Fibroblast of skin of scalp (primary cell): ENCODE measurements at regions not wholly inside any gene's neighbourhood (a gene's known extent, or its start where the extent isn't known, plus 50 kb on each side); places are given as distances from the start of the nearest gene placed in this dataset.
A peak's percentile ranks its signal among the peaks of the same experiment; 100 is the strongest.
"Not testable (repeated sequence)": the region's sequence is repeated elsewhere in the genome, so short reads cannot be mapped to it uniquely, and the experiment has no call there.

Source experiments
- DNase-seq: peaks from one replicate; pipeline ENCODE4 v3.0.0-alpha.2; 2013

DNA sequence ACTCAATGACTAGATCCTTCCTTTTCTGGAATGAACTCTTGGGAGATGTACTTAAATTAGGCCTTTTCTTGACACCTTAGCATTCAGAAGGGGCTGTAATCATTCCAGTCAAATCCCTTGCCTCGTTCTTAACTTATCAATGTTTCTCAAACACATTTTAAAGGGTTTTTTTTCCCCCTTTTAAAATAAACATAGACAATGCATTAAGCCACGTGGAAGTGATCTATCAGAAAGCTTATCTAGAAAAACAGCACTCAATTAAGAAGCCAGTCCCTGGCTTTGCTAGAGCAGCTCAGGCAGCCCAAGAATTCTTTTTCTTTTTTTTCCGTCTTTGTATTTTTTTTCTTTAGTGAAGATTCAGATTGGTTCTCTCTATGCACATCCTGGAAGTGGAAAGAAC is 118.2 kb downstream of the PCDH7 start:
- no peak for DNase-seq

DNA sequence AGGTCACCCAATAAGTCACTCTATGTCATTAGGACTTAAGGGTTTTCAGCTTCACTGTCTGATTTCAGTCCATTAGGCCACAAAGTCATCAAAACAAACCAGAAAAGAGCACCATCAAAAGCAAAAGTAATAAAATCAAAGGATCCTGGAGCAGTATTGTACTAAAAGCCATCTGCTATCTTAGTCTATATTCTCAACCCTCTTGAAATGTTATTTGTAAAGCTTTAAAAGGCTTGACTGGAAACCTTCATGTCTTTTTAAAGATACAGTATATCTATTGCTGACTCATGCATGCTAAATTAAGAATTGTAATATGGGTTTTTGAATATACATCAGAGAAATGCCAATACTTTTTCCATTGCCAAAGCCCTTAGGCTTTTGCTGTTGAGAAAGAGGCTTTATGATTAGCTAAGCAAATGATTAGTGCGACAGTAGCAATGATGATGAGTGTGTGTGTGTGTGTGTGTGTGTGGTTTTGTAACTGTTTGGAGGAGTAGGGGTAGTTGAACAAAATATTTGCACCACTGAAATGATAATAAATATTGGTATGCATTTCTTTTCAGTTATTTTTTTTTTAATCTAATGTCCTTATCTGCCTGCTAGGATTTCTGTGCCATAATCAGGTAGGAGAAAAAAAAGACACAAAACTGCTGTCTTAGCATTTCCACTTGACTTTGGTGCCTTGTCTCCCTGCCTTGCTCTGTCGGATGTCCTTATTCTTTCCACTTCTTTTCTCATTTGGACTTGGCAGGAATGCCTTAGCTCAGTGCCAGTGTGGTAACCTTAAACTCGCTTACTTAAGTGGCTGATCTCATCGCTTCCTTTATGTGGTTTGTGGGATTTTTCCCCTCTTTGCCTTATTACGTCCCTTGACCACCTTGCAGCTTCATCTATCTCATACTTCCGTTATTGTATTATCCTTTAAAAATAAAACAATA is 119.7 kb downstream of the PCDH7 start:
- DNase-seq = peak; percentile 4

DNA sequence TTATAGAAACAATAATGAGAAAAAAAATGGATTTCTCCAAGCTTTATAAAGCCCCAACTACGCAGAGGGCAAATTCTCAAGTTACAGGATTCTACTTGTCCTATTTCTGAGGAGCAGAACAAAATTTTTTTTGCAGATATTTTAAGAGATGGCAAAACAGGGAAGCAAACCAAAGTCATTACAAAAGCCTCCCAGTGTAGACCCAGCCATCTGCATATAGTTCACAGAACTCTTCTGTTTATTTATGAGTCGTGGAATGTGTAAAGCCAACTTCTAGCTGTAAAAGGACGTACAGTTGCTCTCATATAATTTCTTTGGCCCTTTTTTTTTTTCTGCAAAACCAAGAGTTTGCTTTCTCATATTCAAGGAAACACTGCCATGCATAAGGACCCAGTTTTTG is 120.4 kb downstream of the PCDH7 start:
- peak; percentile 9 for DNase-seq

DNA sequence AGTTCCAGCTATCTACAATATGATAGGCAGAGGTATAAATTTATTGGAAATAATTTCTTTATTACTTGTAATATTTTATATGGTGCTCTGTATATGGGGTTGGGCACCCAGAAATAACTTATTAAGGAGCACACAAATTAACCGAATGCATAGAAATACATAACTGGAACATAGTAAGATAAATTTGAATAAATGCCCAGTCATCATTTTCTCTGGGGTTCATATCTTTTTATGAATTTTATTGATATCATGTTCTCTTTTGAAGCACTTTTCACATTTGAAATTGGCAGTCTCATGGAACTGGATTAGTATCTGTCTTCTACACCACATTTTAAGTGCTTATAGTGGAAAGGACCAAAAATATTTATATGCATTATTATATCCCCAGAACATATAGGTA is 122.0 kb downstream of the PCDH7 start:
- DNase-seq = no peak

DNA sequence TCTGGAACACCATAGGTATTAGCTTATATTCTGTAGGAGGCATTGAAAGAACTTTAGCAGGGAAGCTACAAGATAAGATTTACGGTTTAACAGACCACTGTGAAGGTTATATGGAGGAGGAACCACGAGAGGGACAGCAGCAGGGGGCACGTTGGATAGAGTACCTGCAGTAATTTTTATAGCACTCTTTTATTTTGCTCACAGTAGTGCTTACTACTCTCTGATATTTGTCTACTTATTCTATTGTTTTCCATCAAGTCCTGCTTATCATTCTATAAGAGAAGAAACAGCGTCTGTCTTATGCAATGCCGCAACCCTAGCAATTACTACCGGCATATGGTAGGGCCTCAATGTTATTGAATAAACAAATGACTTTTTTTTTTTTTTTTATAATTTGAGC is 122.5 kb downstream of the PCDH7 start:
- DNase-seq = no peak

DNA sequence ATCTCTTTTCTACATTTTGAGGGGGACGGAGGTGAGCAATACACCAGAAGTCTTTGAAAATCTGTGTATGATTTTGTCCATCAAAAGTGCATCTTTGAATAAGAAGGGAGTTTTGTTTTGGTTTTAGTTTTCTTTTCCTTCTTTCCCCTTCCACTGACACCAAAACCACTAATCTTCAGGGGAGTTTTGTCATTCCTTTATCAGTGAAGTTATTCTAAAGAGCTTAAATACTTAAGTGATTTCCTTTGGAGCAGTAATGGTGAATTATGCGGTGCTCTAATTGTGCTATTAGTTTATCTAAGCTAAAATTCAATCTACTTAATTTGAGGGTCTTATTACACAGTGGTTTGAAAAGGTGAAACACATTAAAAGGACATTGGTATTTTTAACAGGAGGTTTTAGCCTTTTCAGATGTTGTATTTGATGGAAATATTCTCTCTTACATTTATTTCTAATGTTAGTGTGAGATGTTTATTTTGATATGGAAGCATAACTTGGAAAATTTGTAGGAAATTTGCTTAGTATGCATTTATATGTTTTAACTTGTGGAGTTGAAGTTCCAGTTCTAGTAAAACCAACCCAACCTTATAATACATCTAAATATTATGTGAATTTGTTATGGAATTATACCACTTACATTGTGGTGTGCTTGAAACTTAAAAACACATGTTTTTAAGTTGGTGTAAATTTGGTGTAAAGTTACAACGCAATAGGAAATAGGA is 124.9 kb downstream of the PCDH7 start:
- no peak for DNase-seq

DNA sequence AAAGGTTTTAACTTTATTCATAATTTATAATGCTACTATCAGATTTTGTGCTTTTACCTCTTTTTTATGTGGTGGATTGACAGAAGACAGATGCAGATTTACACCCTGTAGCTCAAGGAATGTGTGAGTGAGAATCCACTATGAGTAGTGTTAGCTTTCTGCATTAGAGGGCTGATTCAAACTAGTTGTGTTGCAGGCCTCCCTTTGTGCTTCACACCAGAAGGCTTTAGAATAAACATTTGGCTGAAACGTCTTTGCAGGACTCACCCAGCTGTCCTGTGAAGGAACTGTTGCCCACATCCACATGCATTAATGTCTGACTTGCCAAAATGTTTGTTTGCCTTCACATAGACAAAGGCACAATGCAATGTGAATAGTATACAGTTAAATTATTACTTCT is 127.0 kb downstream of the PCDH7 start:
- no peak for DNase-seq

DNA sequence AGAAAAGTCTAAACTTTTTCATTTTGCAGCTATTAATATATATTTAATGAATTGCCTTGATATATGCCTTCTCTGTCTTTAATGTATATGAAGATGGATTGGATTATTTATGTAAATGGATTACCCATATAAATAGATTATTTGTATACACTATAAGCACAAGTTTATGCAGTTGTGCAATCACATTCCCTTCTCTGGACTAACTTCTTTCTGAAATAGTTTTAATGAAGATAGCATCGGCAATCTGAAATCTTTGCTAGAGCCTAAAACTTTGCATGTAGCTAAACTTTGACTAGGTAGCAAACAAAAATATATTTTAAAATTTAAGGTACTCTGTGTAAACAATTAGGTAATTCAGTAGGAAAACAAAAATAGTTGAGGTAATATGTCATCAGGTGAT is 127.8 kb downstream of the PCDH7 start:
- no peak for DNase-seq

DNA sequence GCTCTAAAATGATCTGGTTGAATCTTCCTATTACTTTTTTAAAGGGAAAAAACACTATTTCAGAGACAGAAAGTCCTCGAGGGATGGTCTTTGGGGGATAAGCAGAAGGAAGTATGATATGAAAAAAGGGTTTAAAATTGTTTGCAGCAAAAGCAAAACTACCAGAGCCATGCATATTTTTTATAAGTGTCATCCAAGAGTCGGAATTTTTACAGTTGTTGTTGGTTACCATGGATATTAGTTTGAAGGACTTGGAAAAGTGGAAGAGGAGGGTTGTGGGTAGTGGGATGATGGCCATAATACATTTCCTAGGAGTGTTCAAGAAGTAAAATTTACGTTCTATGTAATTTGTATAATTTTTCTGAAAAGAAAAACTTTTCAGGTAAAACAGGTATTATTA is 134.4 kb downstream of the PCDH7 start:
- DNase-seq = peak; percentile 30

DNA sequence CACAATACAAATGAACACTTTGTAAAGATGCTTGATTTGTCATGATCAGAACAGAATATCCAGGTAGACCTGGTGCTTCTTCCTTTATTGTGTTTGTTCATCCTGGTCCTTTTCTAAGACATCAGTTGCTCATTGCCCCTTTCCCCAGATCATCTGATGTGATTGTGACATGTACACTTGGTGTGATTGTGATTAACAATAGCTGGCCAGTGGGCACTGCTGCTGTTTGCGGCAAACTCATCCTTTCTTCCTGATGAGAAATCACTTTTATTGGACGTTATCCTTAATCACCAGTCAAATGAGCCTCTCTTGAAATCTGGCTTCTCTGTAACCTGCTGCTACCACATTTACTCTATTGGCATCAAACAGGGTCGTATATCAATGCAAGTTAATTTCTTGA is 135.1 kb downstream of the PCDH7 start:
- DNase-seq = no peak

DNA sequence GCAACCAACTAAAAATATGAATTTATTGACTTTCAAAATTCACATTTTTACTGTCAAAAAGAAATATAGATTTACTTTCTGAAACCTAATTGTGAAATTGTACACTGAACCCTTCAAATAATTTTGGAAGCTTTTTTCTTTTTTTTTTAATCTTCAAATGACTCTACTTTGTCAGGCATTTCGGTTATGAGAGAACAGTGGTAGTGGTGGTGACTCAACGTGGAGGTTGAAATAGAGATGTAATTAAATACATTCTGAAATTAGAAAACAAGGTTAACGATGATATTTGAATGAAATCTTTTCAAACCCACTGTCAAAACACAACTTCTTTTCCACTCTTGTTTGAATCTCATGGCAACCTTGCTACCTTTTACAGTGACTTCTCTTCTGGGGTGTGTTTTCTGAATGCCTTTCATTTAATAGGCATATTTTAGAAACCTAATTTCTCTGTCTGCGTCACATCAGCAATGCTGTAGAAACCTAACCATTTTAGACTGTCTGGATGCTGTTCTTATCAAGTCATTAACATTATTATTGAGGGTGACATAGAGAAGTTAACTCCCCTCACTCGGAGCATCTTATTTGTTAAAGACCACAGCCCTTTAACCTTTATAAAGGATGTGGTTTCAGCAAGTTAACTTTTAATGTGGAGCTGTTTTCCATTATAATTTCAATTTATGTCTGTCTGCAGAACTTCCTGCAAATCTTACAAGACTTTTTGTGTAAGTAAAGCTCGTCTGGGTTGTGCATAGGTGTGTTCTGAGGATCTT is 136.8 kb downstream of the PCDH7 start:
- no peak for DNase-seq

DNA sequence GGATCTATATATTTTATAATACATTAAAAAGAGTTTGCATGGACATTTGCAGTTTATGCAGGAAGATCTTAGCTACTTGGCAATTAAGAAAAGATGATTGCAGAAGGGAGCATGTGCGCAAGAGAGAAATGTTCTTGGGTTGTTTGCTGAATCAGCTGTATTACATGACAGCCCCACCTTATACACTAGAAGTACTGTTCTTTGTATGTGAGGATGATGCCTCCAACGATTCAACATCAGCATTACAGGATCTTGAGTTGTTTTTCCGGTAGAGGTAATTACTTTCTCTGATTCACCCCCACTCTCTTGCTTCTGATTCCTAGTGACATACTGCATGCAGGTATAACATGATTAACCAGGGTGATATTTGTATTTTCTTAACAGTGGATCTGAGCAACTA is 140.8 kb downstream of the PCDH7 start:
- no peak for DNase-seq

DNA sequence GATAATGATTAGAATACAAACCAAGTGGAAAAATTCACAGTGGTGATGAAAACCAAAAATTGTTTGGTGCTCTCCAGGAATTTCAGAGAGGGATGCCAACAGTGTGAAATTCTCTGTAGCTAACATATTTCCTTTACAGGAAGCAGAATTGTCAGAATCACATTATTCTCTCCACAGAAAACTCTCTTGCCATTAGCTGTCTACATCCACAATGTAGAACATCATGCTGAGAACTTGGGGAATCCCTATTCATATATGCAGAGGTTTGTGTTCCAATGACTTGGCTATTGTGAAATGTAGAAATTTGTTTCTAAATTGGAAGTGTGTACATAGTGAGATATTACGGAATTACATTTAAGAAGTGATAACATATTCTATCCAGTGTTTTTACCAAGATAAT is 142.0 kb downstream of the PCDH7 start:
- DNase-seq = no peak

DNA sequence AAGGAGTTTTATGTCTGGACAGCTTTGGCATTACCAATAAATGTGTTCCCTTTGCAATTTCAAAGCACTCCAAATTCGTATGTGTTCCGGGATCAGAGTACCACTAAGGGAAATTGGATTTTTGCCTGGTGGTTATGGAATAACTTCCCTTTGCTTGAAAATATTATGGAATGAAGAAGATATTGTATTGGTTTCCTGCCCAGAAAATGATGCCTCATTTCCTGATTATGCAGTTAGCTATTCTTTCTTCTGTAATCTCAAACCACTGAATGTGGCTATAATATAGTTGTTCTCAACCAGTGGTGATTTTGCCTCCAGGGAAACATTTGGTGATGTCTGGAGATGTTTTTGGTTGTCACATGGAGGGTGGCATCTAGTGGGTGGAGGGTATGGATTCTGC is 142.9 kb downstream of the PCDH7 start:
- DNase-seq = peak; percentile 62

DNA sequence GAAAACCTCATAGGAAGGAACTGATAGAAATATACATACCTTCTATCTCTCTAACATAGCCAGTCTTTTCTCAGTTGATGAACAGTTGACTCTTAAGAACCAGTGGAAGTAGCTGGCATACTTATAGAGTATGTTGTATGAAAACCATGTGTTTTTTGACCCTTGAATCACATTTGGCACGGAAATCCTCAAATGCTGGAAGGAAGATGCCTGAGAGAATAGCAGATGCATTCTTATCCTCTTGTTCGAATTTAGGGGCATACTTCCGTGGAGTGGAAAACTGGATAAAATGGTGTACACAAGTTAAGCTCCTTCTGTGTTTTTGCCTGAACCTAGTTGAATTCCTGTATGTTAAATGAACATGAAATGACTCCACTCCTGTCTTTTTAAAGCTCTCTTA is 145.5 kb downstream of the PCDH7 start:
- DNase-seq = peak; percentile 6

DNA sequence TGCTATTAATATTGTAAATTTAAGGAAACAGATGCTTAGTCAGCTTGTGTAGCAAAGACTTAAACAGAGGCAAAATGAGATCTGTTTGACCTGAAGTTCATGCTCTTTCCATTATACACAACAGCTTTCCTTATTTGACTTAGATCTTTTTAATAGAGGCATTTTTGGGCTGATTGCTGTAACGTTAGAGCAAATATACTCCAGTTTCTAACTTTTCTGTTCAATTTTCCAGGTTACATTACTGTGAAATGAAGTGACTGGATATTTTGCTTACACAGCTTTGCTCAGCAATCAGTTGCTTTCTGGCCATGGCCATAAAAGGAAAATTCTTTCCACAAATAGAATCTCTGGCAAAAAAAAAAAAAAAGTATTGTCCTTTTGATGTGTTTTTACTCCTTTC is 146.2 kb downstream of the PCDH7 start:
- DNase-seq = peak; percentile 6

DNA sequence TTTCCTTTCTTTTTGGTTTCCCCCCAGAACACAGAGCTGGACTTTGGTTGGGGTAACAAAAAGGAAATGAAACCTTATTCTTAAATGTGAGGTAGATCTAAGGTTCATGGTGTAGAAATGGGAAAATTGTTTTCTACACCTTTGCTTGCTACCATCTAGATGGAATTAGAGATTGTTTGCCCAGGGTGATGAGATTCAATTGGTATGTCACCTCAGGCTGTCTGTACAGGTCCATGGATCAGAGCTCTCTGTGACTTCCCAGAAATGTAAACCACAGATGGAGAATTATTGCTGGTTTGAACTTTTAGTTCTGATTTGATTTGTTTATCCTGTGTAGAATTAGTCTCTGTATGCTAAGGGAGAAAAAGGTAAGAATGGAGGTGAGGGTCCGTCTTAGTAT is 146.7 kb downstream of the PCDH7 start:
- DNase-seq = no peak

DNA sequence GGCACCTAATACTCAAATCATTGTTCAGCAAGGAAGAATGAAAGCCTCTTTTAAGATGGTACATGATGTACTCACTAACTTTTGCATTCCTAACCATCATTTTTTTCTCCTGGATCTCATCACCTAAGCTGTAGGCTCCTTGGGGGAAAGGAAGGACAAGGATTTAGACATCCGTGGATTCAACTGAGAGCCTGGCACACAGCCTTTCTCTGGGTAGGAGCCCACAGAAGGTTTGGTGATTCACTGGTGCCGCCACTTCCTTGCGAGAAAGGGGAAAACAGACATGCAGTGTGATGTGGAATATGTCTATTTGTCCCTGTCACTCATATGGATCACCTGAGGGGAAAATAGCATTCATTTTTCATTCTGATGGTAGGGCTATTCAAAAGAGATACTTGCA is 147.3 kb downstream of the PCDH7 start:
- no peak for DNase-seq

DNA sequence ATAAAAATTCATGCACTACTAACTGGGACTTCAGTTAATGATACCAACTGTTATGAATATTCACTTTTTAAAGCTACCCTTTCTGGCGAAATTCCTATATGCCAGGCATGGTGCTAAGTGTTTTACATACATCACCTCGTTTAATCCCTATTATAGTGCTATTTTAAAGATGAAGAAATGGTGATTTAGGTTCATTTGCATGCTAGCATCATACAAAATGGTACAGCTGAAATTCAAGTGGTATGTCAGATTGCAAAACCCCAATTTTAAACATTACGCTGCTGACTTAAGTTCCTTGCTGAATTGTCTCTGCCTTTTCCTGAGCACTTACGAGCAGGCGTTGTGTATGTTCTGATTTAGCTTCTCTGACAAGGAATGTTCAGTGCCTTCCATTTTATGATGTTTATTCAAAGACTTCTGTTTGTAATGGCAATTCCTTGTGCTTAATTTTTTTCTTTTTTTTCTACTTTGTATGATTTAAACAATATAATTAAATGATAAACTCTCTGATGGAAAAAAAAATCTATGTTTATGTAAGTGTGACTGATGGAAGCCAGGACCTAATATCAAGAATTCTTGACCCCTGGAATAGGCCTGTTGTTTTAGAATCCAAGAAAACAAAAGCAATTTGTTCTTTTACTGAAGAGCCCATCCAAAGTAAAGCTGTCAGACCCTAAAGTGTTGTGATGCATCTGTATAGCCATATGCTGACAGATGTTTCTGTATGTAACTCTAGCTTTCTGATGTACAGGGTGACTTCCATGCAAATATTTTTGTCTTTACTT is 148.1 kb downstream of the PCDH7 start:
- DNase-seq = no peak

DNA sequence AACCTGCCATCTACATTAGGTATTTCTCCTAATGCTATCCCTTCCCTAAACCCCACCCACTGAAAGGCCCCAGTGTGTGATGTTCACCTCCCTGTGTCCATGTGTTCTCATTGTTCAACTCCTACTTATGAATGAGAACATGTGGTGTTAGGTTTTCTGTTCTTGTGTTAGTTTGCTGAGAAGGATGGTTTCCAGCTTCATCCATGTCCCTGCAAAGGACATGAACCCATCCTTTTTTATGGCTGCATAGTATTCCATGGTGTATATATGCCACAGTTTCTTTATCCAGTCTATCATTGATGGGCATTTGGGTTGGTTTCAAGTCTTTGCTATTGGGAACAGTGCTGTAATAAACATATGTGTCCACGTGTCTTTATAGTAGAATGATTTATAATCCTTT is 149.2 kb downstream of the PCDH7 start:
- DNase-seq = not testable (repeated sequence)

DNA sequence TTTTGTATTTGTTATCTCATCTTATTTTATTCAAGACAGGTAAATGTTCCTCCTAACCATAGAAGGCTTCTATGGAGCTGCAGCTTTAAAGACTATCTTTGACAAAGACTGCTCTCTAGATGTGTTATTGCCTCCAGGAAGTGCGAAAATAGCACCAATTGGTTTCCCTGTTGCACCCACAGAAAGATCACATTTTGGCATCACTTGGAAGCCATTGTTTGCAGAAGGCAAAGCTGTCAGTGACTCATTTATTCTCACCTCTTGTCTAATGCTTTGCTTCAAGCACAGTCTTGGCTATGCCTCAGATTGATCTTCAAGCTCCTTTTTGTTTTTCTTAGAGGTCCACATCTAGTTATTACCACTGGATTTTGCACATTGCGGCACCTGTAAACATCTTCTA is 150.3 kb downstream of the PCDH7 start:
- DNase-seq = no peak

DNA sequence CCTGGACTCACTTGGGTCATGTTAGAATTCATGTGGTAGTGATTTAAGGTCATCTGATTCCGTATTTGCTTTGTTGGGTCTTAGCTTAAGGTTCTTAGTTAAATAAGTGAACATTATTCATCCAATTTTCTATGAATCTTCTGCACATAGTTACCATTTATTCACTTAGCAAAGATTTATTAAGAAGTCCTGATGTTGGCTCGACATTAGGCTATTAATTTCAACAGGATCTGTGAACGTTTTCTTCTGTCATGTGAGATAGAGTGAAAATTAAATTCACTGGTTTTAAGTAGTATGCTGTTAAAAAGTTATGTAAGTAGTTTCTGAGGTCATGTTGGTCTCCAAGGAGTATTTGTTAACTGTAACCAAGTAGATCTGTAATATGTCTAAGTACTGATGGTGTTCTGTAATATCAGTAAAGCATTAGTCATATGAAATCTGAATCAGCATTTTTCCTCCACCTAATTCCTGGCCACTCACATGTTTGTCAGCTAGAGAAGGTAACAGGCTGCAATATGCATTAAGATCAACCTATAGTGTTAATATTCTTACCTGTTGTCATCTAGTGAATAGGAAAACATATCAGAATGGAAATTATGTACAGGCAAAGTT is 155.6 kb downstream of the PCDH7 start:
- DNase-seq = no peak
